Esophagus muscularis mucosa (tissue), 4 donors: ENCODE measurements at regions not wholly inside any gene's neighbourhood (a gene's known extent, or its start where the extent isn't known, plus 50 kb on each side); places are given as distances from the start of the nearest gene placed in this dataset.

Experiments used
- CTCF ChIP-seq, 3 experiments: fragments of 200-600 bp in 2 of 3; fragments of 450-650 bp in 1 of 3; sonication (generic) in 2 of 3; IDR thresholded peaks; one replicate each; pipeline ENCODE4 v1.5.1; 2017 to 2019; ENCODE audit warnings: antibody characterized with exemption in 3 of 3, mild to moderate bottlenecking in 2 of 3, moderate library complexity in 1 of 3
- EP300 ChIP-seq: sonication (generic); formaldehyde crosslinking; IDR thresholded peaks from one replicate; pipeline ENCODE4 v1.6.1; 2017; ENCODE audit warnings: antibody characterized with exemption
- POLR2A ChIP-seq: fragments of 450-650 bp; IDR thresholded peaks from one replicate; pipeline ENCODE4 v1.6.1; 2017; ENCODE audit warnings: antibody characterized with exemption, moderate library complexity, mild to moderate bottlenecking, low read depth

- TF ChIP-seq EP300 (no peak), CTCF (IDR thresholded peaks at IDR 0.05) (no peak), POLR2A (no peak)
These were observed 77.5 kb upstream of the ENPP6 start for GRCh38 chr4:184295206-184295605.
